KOPT-K1 (cell line): ENCODE measurements at regions not wholly inside any gene's neighbourhood (a gene's known extent, or its start where the extent isn't known, plus 50 kb on each side); places are given as distances from the start of the nearest gene placed in this dataset.
"Not testable (repeated sequence)": the region's sequence is repeated elsewhere in the genome, so short reads cannot be mapped to it uniquely, and the experiment has no call there.

Source experiments
- H3K27ac ChIP-seq: fragments of 200-600 bp; sonication (generic); 2 replicates; pipeline ENCODE4 v1.5.1; 2016; ENCODE audit warnings: antibody characterized with exemption, mild to moderate bottlenecking, low read depth, low read length; ENCODE audit not compliant: poor library complexity, severe bottlenecking
- H3K36me3 ChIP-seq: fragments of 200-600 bp; sonication (generic); 2 replicates; pipeline ENCODE4 v1.5.1; 2017; ENCODE audit warnings: antibody characterized with exemption, mild to moderate bottlenecking, low read length, moderate library complexity; ENCODE audit not compliant: insufficient read depth
- H3K9me3 ChIP-seq: fragments of 200-600 bp; sonication (generic); 2 replicates; pipeline ENCODE4 v1.5.1; 2017; ENCODE audit warnings: antibody characterized with exemption, low read length, mild to moderate bottlenecking; ENCODE audit not compliant: insufficient read depth, poor library complexity, severe bottlenecking

GRCh38 chr15:38758043-38758442 is 193.4 kb upstream of the RASGRP1 start:
- Histone ChIP-seq H3K9me3 (no peaks in the 10 kb centered on the region), H3K27ac (no peak overlapping the region), H3K36me3 (no peaks in the 10 kb centered on the region)

- H3K9me3 ChIP-seq, result no peaks in the 10 kb centered on the region
- H3K36me3 ChIP-seq, result no peaks in the 10 kb centered on the region
- H3K27ac ChIP-seq, result no peak overlapping the region
Observed at GRCh38 chr15:38761681-38762080, 197.1 kb upstream of the RASGRP1 start.

- no peaks in the 10 kb centered on the region for H3K36me3 ChIP-seq
- H3K9me3 ChIP-seq, result no peaks in the 10 kb centered on the region
- H3K27ac ChIP-seq, result no peak overlapping the region
Observed at GRCh38 chr15:38768970-38769369, 204.4 kb upstream of the RASGRP1 start.

- Histone ChIP-seq H3K27ac (no peak overlapping the region), H3K9me3 (no peaks in the 10 kb centered on the region), H3K36me3 (no peaks in the 10 kb centered on the region)
Observed at GRCh38 chr15:38769492-38769891, 204.9 kb upstream of the RASGRP1 start.

- not testable (repeated sequence) for H3K9me3 ChIP-seq, H3K27ac ChIP-seq, H3K36me3 ChIP-seq
Observed at GRCh38 chr15:38774076-38774475, 209.5 kb upstream of the RASGRP1 start.

- Histone ChIP-seq H3K9me3 (no peaks in the 10 kb centered on the region), H3K36me3 (no peaks in the 10 kb centered on the region), H3K27ac (no peak overlapping the region)
Observed at GRCh38 chr15:38781196-38781595, 216.6 kb upstream of the RASGRP1 start.

- Histone ChIP-seq H3K36me3 (no peaks in the 10 kb centered on the region), H3K27ac (no peak overlapping the region), H3K9me3 (no peaks in the 10 kb centered on the region)
Observed at GRCh38 chr15:38782156-38782555, 217.5 kb upstream of the RASGRP1 start.

- no peaks in the 10 kb centered on the region for H3K36me3 ChIP-seq
- no peak overlapping the region for H3K27ac ChIP-seq
- H3K9me3 ChIP-seq, result no peaks in the 10 kb centered on the region
Observed at GRCh38 chr15:38788918-38789317, 224.3 kb upstream of the RASGRP1 start.

GRCh38 chr15:38789566-38789965 is 225.0 kb upstream of the RASGRP1 start:
- Histone ChIP-seq H3K9me3 (no peaks in the 10 kb centered on the region), H3K36me3 (no peaks in the 10 kb centered on the region), H3K27ac (no peak overlapping the region)

GRCh38 chr15:38793206-38793810 is 228.7 kb upstream of the RASGRP1 start:
- no peaks in the 10 kb centered on the region for H3K36me3 ChIP-seq
- H3K9me3 ChIP-seq, result no peaks in the 10 kb centered on the region
- no peak overlapping the region for H3K27ac ChIP-seq

GRCh38 chr15:38795471-38796245 is 231.0 kb upstream of the RASGRP1 start:
- Histone ChIP-seq H3K27ac (no peak overlapping the region), H3K36me3 (no peaks in the 10 kb centered on the region), H3K9me3 (no peaks in the 10 kb centered on the region)

GRCh38 chr15:38796589-38796988 is 232.0 kb upstream of the RASGRP1 start:
- no peak overlapping the region for H3K27ac ChIP-seq

GRCh38 chr15:38797506-38797905 is 232.9 kb upstream of the RASGRP1 start:
- H3K36me3 ChIP-seq, H3K9me3 ChIP-seq, H3K27ac ChIP-seq: not testable (repeated sequence)

More at GRCh38 chr15:38796589-38796988, 232.0 kb upstream of the RASGRP1 start:
- H3K9me3 ChIP-seq, result no peaks in the 10 kb centered on the region
- H3K36me3 ChIP-seq, result no peaks in the 10 kb centered on the region

GRCh38 chr15:38799202-38799601 is 234.6 kb upstream of the RASGRP1 start:
- not testable (repeated sequence) for H3K9me3 ChIP-seq

GRCh38 chr15:38809621-38810020 is 245.0 kb upstream of the RASGRP1 start:
- Histone ChIP-seq H3K27ac (no peak overlapping the region), H3K9me3 (no peaks in the 10 kb centered on the region), H3K36me3 (no peaks in the 10 kb centered on the region)

More at GRCh38 chr15:38799202-38799601, 234.6 kb upstream of the RASGRP1 start:
- not testable (repeated sequence) for H3K36me3 ChIP-seq, H3K27ac ChIP-seq

GRCh38 chr15:38810686-38811085 is 246.1 kb upstream of the RASGRP1 start:
- Histone ChIP-seq H3K36me3 (no peaks in the 10 kb centered on the region), H3K9me3 (no peaks in the 10 kb centered on the region), H3K27ac (no peak overlapping the region)
